Stimulated activated CD4-positive, alpha-beta T cell treated with anti-CD3 and anti-CD28 coated beads, Interleukin-15, amount 100 ng/mL, for 24 hours (primary cell): ENCODE measurements at regions not wholly inside any gene's neighbourhood (a gene's known extent, or its start where the extent isn't known, plus 50 kb on each side); places are given as distances from the start of the nearest gene placed in this dataset.

Experiments
- DNase-seq: peaks from one replicate; pipeline ENCODE4 v3.0.0-alpha.2; 2020

DNA sequence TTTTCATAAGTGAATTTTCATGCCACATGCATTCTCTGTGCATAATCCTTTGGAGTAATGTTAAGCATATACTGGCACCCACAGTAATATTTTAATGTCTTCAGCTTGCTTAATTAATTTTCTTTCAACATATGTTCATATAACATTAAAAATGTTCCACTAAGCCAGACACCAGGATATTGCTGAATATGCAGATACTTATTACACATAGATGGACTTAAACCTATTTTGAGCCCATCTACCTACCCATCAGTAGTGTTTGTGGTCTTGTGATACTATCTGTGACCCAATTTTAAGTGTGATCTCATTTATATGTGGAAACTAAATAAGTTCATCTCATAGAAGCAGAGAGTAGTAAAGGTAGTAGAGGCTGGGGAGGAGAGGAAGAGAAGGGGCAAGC is 379.5 kb upstream of the JAG1 start:
- DNase-seq: no peak

DNA sequence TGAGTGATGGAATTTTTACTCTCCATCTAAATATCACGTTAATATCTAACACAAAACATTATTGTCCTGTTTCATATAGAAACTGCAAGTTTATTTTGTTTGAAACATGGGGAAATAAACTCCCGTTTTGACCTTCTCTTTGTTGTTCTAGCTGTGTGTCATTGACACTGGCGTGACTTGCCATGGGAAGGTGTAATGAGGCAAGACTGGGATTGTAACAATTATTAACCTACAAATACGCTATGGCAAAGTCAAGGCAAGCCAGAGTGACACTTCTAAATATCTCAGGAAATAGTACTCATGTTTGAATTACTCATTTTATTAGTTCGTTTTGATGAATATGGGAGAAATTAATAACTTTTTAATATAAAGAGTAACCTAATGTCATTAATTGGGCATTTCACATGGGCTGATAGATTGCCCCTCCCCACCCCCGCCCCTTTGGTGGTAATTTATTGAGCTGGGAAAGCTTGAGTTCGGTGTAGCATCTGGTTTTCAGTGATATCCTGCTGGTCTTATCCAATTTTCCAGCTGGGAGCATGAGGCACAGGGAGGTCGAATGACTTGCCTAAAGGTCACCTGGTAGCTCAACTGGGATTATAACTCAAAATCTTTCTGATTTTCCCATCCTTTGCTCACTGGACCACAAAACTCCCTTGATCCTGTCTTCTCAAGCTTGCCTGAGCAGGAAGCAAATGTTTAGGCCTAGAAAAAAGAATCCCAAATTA is 380.6 kb upstream of the JAG1 start:
- DNase-seq: no peak

DNA sequence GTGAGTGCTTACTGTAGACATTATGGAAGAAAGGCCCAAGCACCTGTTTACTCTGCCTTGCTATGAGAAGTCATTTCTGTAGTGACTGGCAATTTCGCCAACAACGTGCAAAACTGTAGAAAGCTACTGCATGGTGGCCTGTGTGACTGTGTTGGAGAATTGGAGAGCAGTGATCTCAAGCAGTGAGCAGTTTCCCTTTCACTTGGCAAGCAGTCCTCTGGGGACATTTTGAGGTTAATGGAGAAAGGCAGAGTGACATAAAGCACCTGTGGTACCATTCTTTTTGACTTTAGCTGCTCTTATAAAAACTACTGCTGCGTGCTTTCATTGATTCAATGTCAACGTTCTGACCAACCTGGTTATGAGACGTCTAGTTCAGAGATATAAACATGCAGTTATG is 382.6 kb upstream of the JAG1 start:
- no peak for DNase-seq

DNA sequence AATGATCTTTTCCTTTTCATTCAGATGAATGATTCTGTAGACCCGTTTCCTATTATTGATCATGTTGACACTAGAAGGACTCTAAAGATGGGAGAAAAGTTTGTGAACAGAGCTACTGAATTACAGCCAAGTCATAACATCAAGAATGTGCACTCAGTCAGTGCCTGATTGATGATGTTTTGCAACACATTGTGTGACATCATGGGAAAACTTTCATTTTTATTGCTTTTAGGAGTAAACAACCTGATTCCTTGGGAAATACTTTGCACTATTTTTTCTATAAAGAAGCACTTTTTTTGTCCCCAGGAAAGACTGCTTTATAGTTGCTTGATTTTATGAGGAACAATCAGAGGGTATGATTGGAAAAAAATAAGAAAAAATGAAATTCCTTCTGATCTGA is 383.8 kb upstream of the JAG1 start:
- DNase-seq: no peak

DNA sequence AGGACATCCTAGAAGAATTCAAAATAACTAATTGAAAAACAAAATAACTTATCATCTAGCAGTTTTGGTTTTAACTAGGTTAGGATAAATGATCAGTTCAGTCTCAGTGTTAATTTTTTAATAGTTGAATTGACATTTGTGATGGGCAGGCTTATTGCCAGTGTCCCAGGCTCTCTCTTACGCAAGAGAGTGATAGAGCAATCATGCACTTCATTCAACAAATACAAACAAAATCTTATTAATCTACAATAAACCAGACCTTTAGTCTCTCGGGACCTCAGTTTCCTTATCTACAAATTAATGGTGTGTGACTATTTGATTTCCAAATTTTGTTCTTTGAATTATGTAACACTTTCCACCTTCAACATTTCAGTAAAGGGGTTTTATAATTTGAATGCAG is 385.9 kb upstream of the JAG1 start:
- no peak for DNase-seq

DNA sequence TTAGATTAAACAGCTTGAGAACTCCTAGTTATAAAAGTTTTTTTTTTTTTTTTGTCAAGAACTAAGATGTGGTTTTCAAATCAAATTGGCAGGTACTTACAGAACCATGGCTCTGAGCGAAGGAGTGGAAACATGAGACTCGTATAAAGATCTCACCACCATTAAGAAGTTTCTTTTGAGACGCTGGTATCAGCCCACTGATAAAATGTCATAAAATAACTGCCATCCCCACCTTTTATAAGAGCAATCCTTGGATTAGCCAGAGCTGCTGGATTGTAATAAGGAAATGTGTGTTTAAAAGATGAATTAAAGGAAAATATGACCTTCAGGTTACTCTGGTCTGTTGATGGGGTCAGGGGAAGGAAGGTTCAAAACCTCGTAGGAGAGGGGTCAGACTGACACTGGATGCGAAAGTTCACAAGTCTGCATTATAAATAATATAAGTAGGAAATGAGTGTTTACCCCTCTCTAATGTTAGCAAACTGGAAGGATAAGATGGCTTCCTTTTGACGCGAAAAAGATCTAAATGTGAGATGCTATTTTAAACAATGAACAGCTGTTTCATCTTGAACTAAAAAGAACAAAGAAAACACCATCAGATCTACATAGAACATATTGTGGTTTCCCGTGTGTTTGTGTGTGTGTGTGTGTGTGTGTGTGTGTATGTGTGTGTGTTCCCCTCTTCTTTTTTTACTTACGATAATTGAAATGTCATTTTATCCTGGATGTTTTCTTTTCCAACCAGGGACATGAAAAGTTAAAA is 386.8 kb upstream of the JAG1 start:
- DNase-seq: no peak

DNA sequence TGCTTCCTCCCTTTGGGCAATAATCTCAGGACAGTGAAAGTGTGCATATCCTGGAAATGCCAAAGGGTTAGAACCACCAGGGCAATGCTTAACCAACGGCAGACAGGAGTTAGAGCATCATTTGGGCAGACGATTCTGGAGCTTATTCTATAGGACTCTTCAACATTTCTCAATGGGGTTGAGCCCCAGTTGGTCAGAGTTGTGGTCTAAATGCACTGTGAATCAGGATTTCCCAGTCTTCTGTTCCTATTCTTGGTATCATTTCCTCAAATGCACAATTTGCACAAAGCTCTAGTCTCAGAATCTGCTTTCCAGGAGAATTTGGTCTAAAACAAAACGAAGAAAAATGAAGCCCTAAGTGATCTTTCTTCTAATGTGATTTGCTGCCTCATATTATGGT is 389.6 kb upstream of the JAG1 start:
- DNase-seq: no peak

DNA sequence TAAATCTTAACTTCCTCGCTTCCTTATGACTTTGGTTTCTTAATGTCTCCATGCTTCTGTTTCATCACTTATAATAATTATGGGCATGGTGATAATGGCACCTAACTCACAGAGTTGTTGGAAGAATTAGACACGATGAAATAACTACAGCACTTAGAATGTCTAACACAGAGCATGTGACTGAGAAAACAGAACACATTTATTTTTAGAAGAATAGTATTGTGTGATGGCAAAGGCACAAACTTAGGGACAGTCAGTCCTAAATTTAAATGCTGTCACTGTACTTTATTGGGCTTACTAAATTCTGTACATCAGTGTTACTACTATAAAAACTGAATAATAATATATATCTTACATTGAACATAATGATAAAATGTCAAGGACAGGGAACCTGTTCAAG is 391.1 kb upstream of the JAG1 start:
- no peak for DNase-seq

DNA sequence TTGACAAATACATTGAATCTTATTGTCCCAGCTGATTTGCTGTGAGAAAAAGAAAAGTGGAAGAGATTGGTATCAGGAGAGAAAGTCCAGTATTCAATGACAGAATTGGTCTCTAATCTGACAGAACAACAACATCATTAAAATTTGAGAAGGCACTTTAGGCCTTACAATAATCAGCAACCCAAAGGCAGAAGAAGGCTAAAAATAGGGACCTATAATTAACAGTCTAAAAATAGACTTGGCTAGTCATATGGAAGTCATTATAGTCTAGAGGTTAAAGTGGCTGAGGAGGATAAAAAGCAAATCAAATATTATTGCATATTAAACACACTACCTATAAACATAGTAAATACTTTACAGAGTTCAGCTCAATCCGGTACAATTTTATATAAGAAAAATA is 393.6 kb upstream of the JAG1 start:
- DNase-seq: no peak

DNA sequence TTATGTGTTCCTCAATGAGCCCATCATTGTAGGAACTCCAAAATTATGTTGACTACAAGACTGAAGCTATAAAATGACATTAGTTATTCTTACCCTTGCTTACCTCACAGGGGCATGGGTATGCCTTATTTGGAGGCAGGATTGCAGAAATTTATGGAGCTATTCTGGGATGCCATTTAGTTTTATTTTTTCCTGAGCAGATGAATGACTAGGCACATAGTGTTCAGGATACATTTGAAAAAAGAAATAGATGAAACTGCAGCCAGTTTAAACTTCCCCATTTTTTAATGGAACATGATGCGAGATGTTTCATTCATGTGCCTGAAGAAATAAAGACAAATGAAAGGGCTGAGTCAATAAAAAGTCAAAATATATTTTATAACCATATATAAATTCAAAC is 399.2 kb upstream of the JAG1 start:
- DNase-seq: no peak

DNA sequence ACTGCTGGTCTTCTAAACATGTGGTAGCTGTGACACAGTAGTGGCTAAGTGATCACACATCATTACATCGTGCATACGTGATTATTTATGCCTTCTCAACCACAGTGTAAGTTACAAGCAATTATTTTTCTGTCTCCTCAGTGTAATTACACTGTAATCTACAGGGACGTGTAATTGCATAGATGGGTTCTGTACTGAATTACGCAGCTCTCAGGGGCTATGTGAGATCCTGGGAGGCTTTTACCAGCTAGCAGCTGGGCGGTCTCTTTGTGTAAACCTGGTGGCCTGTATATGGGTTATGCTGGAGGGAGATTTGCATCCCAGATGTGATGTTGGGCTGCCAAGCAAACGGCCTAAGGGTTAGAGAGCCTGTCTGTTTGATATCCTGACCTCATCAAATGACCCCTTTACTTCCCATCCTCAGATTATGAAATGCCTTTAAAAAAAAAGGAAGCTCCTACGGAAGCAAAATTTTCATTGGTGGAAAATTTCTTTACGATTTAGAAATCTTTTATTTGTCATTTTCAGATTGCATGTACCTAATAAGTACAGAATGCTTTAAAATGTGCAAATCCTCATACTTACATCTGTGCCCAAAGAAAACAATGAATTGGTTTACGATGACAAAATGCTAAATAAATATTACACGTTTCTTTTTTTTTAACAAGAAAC is 402.8 kb upstream of the JAG1 start:
- DNase-seq: no peak

DNA sequence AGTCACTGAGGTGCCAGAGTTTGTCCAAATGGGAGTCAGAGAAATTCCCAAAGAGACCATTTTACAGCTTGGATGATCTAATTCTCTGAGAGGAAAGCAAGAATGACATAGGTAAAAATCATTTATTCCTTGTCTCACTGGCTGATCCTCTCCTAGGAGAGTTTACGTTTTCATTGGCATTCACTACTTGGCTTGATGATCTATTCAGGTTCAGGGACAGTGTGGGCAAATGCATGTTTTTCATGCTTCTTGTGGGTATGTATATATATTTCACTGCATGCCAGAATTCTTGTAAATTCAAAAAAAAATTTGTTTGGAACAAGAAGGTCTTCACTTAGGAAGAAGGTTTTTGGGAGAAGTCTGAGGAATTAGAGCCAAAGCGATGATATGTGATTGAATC is 403.4 kb upstream of the JAG1 start:
- no peak for DNase-seq

DNA sequence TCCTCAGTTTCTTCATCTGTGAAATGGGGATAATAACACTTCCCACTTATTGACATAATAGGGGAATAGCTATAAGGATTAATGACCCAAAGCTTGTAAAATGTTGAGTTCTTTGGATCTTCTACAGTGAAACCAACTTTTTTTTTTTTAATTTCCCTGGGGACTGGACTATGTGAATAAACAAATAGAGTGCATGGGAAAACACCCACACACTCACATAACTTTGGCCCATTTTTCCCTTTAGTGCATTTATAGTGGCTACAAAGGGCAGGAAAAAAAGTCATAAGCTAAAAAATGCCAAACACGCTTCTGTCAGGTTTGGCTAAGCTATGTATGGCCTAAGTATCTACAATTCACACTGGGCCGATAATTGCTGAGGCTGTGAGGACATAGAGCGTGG is 406.2 kb upstream of the JAG1 start:
- DNase-seq: no peak

DNA sequence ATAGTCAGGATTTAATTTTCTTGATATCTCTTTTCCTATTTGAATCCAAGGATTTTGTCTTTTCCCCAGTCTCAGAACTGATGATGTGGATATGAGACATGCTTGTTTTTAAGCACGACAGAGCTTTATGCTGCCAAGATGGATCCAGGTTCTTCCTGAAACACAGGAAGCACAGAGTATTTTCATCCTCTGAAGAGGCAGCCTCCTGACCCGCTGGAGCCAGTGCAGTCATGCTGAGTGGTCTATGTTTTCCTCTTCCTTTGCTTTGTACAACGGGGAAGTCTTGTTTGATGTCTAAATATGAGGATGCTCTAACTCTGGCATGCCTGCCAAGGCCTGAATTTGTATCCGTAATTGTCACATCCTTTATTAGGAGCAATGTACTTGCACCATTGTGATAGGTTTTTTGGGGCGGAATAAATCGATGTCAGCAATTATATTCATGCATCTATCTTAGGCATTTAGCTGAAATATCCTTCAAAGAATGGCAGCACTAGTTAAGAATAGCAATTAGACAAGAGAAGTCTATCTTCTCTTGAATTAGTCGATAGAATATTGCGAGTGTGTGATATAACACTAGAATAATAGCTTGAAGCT is 407.1 kb upstream of the JAG1 start:
- DNase-seq: no peak

DNA sequence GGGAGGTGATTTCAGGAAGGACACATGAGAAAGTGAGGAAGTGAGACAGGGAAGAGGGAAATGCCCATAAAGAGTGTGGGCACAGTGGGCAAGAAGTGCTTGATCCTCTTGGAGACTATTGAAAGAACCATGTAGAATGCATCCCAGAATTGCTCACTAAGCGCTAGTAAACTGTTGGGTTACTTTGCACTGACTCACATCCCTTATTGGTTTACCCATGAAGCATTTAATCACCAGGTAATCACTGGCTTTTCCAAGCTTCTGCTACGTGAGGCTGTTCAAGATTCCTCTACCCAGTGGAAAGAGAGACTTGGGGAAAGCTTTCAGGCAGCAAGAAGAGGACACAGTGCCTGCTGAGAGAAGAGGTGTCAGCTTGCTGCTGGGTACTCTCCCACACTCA is 410.0 kb upstream of the JAG1 start:
- DNase-seq: no peak

DNA sequence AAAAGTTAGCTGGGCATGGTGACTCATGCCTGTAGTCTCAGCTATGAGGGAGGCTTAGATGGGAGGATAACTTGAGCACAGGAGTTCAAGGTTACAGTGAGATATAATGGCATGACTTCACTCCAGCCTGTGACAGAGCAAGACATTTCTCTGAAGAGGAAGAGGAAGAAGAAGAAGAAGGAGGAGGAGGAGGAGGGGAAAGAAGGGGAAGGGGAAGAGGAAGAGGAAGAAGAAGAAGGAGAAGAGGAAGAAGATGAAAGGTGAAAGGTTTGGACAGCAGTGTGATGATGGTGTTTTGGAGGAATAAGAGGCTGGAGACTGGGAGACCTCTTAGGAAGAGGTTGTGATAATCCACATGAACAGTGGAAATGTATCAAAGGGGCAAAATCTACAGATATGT is 410.7 kb upstream of the JAG1 start:
- DNase-seq: no peak

DNA sequence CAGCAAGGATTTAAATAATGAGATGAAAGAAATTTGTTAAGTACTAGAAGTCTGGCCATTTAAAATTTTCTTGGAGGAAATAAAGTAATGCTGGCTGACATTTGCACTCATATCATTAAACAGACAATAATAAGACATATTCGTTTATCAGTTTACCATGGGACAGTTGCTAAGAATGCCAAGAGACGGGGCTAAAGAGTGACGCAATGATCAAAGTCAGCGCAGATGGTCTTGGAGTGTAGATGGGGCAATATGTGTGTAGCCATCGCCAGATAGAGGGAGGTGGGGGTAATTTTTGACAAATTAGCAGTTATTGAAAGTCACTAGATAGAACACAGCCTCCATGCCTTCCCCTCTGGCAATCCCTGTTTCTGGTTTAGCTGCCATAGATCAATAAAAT is 413.2 kb upstream of the JAG1 start:
- DNase-seq: no peak

DNA sequence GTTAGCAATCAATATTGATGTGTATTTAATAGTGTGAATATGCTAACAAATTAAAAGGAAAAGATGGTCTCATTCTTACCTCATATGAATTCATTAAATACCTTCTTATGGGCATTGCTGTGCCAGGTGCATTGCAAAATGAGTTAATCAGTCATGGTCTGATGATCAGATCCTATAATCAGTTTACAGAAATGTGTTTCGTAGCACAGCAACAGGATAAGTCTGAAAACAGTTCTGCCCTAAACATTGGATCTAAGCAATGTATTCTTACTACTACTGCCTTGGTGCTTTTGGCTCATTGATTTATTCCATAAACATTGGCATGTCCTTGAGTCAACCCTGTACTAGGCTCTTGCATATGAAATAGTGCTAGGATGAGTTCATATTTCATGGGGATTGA is 417.0 kb upstream of the JAG1 start:
- no peak for DNase-seq

DNA sequence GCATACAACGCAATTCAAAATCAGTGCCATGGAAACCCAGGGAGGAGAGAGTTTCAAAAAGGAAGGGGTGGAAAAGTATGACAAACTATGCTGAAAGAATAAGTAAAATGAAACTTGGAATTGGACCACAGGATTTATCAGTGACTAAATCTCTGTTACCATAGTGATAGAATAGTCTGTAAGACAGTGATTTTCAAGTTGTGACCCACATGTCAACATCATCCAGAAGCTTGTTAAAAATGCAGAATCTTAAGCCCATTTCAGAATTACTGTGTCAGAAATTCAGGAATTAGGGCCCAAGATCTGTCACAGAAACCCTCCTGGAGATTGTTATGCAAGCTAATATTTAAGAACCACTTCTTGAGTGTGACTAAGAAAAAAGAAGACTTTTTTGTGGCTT is 417.7 kb upstream of the JAG1 start:
- DNase-seq: no peak

DNA sequence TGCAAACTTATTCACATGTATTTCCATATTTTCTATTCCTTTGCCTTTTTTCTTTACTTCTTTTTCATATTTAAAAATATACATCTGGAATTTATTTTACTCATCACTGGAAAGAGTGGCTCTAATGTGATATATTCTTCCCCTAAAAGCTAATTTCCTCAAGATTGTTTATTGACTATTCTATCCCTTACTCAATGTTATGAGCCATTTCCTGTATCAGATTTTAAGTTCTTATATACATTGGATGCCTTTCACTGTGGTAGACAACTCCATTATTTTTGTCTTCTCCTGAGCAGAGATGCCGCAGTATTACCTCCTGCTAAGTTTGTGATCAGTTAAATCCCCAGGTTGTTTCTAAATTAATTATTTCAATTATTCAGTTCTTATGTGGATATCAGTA is 418.4 kb upstream of the JAG1 start:
- DNase-seq: no peak

DNA sequence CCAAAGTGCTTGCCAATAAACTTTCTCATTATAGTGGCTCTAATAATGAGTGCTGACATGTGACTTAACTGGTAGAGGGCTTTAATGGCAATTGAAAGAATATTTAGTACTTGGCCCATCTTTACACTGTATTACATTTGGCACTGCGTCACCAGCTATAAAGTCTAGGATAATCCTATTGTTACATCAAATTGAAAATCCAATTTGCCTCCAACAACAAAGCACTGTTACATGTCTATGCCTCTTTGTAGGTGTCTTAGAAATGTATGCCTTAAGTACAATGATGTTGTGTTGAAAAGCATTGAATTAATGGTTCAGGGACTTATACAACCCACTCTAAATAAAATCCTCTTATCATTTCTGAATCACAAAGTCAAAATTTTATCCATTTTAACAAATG is 420.4 kb upstream of the JAG1 start:
- no peak for DNase-seq

DNA sequence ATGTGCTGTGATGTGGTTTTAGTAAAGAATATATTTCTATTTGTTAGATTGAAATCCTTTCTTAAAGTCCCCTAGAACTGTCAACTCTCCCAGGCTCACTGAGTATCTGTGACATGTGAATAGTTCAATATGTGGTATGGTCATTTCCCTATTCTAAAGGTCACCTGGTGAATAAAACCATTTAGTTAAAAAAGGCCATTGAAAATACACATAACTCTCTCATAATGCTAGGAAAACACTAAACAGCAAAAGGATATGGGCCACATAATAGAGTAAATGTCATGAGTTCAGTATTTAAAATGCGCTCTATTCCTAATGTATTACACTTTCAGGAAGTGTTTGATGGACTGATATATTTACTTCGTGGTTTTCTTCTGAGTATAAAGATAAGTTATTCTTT is 420.9 kb upstream of the JAG1 start:
- no peak for DNase-seq

DNA sequence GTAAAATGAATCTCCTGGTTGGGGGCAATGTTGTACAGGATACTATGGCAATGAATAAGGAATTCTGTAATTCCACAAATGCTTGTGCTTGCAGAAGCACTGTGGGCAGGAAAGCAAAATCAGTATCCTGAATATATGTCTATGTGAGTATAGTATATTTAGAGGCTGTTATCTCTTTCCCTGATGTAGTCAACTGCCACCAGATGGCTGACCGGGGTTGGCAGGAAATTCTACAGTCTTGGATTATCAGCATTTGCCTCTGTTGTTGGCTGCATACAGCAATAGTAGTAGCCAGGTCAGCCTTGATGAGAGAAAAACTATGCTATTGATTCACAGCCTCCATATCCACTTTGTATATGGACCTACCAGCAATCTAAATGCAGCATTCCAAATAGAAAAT is 425.1 kb upstream of the JAG1 start:
- no peak for DNase-seq

DNA sequence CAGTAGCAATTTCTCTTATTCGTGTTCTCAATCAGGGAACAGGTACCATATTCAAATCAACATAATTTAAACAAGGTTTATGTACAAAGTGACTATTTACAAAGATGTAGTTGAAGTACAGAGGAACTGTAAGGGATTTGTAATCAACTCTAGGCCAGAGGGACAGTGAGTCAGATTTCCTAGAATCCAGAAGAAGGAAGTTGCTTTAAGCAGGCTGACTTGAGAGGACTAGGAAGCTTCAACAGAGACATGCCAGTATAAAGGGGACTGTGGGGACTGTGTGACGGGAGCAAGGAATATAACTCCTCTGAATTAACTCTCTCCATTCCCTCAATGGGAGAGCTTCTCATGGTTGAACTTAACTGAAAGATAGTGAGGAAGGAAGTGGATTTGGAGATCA is 427.4 kb upstream of the JAG1 start:
- no peak for DNase-seq
